Activated CD4-positive, alpha-beta T cell treated with anti-CD3 and anti-CD28 coated beads, Interleukin-2, amount 50 U/mL, for 16 hours (primary cell): ENCODE measurements at regions not wholly inside any gene's neighbourhood (a gene's known extent, or its start where the extent isn't known, plus 50 kb on each side); places are given as distances from the start of the nearest gene placed in this dataset.

Experiments used
- DNase-seq: peaks from one replicate; pipeline ENCODE4 v3.0.0-alpha.2; 2020

DNA sequence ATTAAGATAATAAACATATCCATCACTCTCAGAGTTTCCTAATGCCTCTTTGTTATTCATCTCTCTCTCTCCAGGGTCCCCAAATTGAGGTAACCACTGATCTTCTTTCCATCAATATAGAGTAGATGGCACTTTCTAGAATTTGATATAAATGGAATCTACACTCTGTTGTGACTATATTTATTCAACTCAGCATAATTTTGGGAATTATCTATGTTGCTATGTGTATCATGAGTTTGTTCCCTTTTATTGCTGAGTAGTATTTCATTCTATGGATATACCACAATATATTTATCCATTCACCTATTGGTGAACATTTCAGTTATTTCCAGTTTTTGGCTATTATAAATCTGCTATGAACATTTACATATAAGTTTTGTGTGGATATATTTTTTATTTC lies 230.7 kb downstream of the HLX start:
- DNase-seq, result no peak

DNA sequence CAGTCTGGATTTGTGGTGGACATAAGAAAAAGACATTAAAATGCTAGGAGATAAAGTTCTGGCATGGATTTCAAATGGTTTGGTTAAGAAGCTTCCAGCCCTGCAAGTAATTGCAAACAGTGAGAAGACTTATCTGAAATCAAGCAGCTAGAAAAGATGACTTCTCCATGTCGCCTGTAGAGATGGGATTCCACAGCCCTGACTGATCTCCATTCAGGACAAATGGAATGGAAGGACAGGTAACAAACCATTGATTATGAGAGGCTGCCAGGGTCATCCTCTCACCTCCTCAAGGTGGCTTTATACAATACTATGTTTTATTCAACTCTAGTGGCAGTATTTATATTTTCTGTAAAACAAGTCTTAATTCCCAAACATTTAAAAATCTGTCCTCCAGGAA lies 237.9 kb downstream of the HLX start:
- DNase-seq, result no peak

DNA sequence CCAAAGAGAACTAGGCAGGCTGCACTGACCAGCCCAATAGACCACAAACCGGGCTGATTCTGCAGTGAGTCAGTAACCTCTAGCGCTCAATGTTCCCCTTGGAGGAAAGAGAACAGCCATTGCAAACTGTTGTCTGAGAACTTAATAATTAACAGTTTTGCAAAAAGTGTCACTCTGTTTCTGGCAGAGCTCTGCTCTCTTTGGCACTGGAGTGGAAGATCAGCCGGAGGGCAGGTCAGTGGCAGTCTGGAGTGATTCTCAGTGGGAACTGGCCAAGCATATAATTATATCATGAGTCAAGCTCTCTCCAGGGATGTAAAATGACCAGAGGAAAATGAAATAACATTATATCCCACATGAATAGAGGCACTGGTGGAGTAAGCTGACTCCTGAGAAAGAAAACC lies 238.3 kb downstream of the HLX start:
- no peak for DNase-seq

DNA sequence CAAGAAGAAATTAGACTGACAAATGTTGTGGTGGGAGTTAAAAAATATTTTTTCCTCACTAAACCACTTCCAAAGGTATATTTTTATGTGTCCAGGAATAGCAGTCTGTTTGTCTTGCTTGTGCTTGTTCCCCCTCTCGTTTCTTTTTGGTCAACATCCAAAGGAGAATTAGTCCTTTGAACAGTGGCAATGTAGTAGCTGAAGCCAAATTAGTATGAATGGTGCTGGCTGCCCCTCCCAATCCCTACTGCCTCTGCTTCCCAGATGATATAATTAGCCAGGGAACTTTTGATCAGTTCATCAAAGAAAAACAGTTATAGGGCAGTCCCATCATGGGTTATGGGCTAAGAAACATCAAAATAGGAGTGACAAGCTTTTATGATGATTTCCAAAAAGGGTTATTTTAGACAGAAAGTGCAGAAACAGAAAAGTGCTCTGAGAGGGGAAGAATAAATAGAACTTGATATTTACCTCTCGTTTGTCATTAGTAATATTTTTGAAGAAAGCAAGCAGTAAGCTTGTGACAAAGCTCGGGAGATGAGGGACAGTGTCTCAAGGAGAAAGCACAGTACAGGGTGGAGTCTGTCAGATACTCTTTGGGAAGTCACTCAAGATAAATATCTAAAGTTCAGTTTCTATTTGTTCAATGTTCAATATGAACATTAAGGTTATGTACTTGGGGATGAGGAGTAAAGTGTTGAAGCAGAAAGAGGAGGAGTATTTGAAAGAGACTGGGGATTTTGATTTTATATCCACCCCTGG lies 239.1 kb downstream of the HLX start:
- DNase-seq, result no peak

DNA sequence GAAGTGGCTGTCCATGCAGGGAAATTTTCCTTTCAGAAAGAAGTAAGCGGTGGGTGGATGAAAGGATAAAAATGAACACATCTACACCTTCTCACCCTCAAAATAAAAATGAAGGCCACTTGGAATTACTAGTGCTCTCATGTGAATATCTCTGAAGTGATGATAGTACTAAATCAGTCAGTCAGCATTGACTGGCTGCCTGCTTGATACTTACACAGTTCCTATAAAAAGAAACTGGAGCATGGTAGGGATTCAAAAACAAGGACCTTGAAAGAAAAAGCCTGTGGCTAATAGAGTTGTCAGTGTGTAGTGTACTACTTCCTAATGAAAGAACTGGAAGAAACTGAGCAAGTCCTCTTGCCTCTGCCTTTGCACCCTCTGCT lies 239.7 kb downstream of the HLX start:
- no peak for DNase-seq

DNA sequence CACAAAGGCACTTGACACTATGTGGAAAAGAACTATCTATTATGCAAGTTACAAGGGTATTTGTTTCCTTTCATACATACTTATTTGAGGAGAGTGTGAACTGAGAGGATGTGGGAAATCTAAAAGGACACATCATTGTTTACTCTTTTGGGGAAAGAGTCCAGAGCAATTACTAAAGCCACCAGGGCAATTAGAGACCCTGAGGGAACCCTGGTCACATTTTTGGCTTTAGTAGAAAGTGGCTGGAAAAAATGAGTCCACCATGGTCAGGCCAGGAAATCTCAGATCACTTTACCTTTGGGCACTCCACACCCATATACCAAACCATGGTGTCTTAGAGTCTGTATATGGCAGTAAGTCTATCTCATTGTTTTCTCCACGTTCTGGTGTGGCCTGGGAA lies 243.3 kb downstream of the HLX start:
- DNase-seq, result no peak

DNA sequence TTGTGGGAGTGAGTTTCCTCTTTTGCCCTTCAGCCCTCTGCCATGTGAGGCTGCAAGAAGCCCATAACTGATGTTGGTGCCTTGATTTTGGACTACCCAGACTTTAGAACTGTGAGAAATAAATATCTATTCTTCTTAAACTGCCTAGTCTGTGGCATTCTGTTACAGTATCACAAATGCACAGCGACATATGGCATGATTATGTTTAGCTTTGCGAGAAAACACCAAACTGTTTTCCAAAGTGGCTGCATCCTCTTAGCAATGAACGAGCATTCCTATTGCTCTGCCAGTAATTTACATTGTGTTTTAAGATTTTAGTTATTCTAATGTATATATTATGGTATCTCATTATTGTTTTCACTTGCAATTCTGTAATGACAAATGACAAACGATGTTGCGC lies 246.7 kb downstream of the HLX start:
- DNase-seq, result no peak

DNA sequence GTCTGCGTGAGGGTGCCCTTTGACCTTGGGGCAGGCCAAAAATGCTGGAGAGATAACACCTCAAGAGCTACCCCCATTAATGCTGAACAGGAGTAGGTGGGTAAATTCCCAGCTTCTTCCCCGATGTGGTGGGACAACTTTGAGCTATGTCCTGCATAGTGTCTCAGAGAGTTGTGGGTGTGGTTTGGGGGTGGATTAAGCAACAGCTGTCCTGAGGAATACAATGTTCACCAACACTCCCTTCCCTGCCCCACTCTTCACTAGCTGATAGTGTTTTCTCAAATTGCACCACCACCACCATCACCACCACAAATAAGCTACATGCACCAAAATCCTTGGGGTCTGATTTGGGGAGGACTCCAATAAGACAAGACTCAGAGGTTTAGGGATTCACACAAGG lies 258.4 kb downstream of the HLX start:
- no peak for DNase-seq

DNA sequence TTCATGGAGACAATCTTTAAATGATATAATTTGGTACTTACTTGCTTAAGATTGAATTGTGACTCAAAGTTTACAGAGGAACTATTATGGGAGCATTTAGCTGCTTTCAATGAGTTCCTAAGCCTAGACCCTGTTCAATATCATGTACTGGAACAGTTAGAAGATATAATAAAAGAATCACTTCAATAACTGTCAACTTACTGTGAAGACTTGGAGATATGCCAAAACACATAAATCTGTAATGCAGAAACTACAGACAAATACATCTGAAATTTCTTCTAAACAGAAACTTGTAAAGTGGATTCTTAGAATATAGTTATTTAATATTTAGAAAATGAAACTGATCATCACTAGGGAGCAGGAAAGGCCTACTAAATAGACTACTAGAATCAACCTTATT lies 259.3 kb downstream of the HLX start:
- DNase-seq, result no peak

DNA sequence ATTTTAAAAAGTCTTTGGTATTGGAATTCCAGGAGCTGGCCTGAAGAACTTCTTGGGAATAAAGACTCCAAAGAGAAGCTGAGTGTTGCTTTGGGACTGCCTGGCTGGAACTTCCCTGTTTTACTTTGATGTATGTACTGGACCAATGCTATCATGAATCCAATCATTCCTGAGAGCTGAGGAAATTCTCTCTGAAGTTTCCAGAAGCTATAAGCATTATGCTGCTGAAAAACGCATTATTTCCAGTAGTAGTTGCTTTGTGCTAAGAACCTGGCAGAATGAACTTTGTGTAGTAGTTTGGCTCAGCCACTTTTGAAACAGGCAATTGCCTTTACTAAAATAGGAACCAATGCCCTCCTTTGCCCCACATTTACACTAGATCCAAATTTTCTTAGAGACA lies 260.7 kb downstream of the HLX start:
- DNase-seq, result no peak

DNA sequence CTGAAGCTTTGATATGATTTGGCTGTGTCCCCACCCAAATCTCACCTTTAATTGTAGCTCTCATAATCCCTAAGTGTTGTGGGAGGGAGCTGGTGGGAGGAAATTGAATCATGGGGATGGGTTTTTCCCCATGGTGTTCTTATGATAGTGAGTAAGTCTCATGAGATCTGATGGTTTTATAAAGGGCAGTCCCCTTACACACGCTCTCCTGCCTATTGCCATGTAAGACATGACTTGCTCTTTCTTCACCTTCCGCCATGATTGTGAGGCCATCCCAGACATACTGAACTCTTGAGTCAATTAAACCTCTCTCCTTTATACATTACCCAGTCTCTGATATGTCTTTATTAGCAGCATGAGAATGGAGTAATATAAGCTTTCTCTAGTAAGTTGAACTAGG lies 261.9 kb downstream of the HLX start:
- no peak for DNase-seq

DNA sequence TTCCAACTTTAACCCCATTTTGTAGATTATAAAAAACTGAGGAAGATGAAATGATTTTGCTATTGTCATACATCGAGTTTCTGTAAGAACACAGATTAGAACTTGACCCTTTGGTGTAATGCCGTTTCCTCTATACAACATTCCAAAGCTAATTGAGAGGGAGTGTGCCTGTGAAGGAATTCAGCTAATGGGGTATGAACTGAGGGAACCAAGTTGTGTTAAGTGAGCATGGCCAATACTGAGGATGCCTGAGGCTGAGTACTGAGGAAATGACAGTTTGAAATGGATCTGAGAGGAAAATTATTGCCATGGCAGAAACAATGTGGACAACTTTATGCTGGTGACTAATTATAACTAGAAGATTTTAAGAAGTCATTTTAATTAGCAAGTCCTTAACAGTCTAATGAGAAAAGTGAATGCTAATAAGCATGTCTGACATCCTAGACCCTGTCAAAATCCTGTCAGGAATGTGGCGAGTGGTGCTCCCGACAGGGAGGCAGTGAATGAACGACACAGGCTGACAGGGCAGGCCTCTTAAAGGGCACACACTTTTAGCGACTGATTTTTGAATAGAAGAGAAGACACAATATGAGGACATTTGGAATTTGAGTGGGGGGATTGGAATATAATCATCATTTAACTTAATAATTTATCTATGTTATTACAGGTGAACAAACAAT lies 262.5 kb downstream of the HLX start:
- DNase-seq, result no peak

DNA sequence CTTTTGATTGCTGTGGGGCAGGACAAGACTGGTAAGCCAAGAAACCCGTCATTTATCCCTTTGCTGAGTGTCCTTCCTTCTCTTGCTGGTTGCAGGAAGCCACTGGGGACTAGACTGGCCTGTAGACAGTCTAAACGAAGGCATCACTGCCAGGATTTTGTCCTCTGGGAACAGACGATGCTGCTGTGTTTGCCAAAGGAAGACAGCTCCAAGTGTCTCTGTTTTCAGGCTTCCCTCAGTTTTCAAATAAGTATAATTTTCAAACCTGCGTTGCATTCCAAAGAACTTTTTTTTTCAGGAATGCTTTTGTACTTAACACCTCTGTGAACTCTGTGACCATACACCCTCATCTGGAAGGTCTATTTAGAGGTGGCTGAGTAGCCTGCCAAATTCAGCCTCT lies 269.4 kb downstream of the HLX start:
- no peak for DNase-seq

DNA sequence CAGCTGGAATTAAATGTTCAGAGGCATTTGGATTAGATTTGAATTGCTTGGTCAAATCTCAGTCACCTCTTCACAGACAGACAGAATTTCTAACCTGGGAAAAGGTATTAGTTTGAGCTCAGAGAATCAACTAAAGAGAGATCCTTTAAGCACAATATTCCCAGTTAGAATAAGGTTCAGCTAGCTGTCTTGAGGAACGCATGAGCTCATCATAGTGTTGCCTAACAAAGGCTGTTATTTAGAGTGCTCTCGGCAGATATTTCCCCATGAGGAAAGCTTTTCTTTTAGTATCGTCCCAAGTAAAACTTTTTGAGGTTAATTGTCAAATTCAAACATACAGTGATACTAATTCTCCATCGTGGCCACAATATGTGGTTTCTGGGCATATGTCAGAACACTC lies 269.9 kb downstream of the HLX start:
- DNase-seq, result no peak

DNA sequence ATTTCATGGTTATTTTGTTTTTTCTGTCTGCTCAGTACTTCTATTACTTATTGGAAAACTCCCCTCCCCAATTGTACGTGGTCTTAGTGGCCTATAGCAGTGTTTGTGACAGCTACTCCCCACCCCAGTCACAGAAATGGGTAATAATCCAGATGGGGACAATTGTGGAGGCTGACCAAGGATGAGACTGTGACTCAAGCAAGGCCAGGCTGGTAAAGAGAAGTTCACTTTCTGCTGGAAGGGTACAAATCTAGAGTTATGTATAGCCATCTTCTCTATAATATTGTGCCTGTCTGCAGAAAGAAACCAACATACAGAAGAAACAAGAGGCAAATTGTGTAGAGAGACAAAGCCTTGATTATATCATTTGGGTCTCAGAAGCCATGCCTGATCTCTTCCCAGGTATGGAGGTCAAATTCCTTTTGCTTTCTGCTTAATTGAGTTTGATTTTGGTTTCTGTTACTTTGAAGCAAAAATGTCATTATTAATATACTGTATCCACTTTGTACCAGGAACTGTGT lies 270.4 kb downstream of the HLX start:
- no peak for DNase-seq

DNA sequence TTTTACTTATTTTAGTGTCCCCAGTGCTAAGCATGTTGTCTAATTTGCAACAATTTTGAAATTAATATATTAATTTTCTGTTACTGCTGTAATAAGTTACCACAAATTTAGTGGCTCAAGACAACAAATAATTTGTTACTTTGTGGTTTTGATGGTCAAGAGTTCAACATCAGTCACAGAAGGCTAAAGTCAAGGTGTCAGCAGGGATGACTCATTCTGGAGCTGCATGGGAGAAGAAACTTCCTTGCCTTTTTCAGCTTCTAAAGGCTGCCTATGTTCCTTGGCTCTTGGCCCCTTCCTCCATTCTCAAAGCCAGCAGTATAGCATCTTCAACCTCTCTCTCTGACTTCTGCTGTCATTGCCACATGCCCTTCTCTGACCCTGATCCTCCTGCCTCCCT lies 271.8 kb downstream of the HLX start:
- DNase-seq, result no peak

DNA sequence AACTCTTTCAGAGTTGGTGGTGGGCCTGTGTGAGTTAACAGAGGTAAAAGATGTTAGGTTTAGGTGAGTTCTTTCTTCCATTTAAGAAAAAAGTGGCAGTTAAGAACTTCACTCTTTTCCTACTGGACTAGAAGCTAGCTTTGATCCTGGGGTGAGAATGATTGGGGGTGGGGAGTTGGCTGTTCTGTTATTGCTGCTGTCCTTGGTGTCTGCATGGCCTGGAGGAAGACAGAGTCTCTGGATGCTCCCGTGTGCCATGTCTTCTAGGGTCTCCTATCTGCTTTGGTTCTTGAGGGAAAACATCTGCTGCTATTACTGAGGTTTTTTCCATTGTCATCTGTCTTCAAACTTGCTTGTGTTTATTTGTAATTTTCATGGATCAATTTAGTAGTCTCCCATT lies 275.7 kb downstream of the HLX start:
- no peak for DNase-seq

DNA sequence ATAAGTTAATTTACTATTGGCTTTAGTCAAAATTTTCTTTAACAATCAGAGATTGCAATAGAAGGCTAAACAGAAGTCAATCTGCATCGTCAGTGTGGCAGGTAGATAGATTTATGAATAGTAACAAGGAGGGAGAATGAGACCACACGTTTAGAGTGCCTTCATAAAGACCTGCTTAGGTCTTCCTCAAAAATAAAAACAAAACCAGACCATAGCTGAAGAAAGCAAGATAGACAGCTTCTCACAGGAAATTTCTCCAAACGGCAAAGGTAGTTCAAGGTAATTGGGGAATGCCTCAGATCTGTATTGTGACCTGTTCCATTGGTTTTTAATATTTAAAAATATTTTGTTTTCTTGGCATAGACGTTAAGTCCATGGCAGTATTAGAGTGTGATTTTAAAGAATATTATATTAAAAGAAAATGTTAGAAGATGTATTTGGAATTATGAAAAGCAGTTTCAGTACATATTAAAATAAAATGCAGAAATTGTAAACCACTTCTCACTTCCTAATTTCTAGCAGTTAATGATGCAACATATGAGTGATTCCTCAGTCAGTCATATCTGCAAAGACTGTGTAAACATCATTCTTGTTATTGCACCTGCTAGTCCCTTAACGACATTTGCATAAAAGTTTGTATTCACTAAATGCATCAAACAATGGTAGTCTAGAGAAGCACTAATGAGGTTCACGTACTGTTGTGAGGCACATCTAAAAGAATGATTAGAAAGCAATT lies 278.0 kb downstream of the HLX start:
- no peak for DNase-seq

DNA sequence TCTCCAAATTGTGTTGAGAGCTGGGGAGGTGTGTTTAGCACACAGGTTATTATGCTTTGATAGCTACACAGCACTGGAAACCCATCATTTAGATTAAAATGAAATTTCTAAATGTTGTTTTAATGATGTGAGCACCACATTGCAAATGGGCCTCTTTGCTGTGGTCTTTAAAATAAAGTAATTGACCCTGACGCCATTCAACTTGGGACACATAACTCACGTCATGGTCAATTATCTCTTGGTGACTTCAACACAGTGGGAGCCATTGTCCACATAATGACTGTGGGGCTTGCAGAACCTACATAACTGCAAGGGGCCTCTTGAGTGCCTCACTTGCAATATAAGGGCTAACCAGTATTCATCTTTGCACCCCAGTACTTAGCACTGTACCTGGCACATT lies 280.4 kb downstream of the HLX start:
- DNase-seq, result no peak

DNA sequence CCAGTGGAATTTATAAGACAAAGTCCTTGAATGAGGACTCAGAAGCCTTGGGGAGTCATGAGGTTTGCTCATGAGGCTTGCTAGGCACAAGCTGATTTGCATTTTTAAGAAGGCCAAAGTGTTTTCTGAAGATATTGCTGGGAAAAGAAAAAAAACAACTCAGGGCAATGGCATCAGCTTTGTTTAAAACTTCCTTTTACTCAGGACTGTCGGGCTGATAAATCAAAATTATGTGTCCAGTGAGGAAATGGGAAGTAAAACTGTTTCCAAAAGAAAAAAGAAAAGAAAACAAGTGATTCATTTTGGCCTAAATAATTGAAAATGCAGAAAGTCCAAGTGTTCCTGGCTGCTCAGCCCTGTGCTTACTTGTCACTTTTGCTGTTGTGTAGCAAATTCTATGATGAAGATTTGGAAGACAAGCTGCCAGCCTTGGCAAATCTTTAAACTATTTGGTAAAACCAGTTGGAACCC lies 282.4 kb downstream of the HLX start:
- no peak for DNase-seq

DNA sequence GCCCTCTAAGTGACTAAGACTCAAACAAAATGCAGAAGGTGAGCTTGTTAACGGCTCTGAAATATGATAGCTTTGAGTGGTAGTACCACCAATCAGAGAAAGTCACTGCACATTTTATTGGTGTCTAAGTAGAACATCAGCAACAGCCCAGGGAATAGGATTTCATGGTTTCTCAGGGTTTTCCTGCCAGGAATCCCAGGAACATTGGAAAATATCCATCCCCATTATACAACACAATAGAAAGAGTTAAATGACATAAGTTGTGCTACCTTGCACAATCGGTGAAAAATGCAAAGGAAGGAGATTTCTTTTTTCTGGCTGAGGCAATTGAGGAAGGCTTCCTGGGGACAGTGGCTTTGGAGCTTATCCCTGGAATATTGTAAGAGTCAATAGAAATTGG lies 283.1 kb downstream of the HLX start:
- DNase-seq, result no peak

DNA sequence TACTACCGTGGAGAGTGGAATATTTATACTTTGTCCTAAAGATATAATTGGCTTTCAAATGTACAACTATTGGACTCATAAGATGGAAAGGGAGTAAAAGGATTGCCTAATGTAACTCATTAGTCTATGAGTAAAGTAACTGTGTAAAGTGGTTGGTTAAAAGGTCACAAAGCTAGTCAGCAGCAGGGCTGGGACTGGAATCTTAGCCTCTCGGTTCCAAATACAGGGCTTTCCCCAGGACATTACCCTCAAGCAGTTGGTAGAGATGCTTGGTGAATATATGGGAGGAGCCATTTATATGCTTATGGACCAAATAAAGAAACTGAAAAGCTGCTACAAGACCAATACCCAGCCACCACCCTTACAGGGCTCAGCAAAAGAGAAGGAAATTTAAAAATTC lies 283.7 kb downstream of the HLX start:
- peak; percentile 1 for DNase-seq

DNA sequence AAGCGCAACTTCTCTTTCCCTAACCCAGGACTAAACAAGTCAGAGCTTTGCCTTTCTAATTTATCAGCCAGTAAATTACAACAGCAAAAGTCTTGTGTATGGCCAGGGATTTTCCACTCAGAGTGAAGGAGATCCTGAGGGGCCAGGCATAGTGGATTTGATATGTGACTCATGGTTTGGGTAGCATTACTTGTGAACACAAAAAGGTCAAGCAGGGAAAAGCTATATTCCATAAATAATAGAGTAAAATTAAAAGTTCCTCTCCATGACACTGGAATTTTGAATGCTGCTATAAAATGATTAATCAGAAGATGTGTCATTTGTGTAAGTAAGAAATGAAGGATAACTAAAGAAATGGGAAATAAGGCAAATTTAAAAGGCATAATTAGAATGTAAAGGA lies 284.8 kb downstream of the HLX start:
- no peak for DNase-seq
